ENCODE measurements at regions not wholly inside any gene's neighbourhood (a gene's known extent, or its start where the extent isn't known, plus 50 kb on each side); places are given as distances from the start of the nearest gene placed in this dataset.
"Not testable (repeated sequence)": the region's sequence is repeated elsewhere in the genome, so short reads cannot be mapped to it uniquely, and the experiment has no call there.

DNA sequence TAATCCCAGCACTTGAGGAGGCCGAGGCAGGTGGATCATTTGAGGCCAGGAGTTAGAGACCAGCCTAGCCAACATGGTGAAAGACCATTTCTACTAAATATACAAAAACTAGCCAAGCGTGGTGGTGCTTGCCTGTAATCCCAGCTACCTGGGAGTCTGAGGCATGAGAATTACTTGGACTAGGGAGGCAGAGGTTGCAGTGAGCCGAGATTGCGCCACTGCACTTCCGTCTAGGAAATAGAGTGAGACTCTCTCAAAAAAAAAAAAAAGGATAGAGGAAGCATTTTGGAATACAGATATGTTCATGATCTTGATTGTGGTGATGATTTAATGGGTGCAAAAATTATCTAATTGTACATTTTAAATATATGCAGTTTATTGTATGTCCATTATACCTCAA lies 67.8 kb upstream of the GBE1 start:
- in situ Hi-C loops (cut with HindIII; ENCODE audit: low sequenced_read_pairs): not testable (repeated sequence)

DNA sequence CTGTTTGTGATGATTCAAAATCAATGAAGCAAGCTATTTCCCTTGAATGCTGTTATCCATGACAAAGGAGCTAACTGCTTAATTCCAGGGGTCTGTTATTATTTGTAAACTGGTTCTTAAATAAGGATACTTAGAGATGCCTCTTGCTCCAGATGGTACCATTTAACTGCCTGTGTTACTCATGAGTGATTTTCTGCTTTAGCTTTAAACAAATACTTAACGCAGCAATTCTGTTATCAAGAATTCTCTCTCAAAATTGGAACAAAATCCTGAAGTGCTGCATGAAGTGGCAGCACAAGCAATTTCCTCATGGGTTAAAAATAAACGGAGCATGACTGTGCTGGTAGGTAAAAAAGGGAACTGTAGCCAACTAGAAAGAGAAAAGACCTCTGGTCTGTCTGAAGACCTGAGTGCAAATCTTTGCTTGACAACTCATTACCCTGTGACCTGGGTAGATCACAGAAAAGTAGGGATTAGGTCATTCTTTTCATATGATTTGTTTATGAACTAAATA lies 62.5 kb upstream of the GBE1 start:
- in situ Hi-C loops (cut with HindIII; ENCODE audit: low sequenced_read_pairs): no loop called here

DNA sequence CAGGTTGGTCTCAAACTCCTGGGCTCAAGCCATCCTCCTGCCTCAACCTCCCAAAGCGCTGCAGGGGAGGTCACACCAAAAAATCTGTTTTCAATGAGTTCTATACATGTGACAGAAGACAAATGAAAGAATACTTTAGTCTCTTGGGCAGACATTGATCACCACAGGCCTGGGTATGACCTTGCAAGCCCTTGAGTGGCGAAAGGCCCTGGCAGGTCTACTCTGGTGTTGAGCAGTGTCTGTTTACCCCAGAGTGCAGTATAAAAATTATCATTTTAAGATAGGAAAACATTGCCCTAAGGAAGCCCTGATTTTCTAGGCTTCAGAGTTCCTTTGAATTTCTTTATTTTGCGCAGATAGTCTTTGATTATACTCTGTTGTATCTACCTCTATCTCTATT lies 61.6 kb upstream of the GBE1 start:
- in situ Hi-C loops (cut with HindIII; ENCODE audit: low sequenced_read_pairs): no loop called here

DNA sequence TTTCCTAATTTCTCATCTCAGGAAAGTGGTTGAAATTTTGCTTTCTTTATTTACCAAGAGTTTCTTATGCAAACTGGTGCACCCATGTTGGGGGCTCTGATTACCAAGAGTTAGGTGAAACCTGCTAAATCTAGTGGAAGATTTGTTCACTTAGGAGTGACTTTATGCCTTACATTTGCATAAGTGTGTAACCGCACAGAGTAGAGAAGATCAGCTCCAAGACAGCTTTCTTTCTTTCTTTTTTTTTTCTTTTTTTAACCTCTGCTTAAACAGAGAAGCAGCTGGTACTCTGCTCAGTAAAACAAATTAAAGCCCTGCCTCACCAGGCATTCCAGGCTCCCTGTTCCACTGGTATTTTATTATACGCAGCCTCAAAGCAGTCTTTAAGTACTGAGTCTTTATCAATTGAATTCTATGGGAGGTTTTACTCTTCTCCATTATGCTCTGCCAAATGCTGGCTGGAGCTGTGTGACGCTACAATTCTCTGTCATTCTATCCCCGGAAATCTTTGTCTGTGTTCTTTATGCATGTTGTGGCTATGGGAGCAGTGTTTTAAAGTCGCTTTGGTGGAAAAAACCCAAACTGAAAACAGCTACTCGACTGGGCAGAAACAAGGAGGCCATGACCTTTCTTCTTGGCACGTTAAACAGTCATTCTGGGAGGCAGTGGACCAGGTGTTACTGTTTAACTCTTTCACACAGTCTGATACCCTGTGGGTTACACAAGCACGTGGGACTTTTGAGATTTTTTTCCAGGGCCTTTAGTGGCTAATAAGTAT lies 55.2 kb upstream of the GBE1 start:
- in situ Hi-C loops (cut with HindIII; ENCODE audit: low sequenced_read_pairs): no loop called here

DNA sequence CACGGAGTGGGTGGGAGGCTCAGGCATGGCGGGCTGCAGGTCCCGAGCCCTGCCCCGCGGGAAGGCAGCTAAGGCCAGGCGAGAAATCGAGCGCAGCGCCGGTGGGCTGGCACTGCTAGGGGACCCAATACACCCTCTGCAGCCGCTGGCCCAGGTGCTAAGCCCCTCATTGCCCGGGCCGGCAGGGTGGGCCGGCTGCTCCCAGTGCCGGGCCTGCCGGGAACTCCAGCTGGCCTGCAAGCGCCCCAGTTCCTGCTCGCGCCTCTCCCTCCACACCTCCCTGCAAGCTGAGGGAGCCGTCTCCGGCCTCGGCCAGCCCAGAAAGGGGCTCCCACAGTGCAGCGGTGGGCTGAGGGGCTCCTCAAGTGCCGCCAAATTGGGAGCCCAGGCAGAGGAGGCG lies 50.7 kb upstream of the GBE1 start:
- in situ Hi-C loops (cut with HindIII; ENCODE audit: low sequenced_read_pairs): not testable (repeated sequence)

All from DLD1 (cell line).